Upper lobe of left lung (tissue), 4 donors: ENCODE measurements at regions not wholly inside any gene's neighbourhood (a gene's known extent, or its start where the extent isn't known, plus 50 kb on each side); places are given as distances from the start of the nearest gene placed in this dataset.
"Not testable (repeated sequence)": the region's sequence is repeated elsewhere in the genome, so short reads cannot be mapped to it uniquely, and the experiment has no call there.

Experiments
- POLR2A ChIP-seq, 4 donors: fragments of 450-650 bp; IDR thresholded peaks; one replicate each; pipeline ENCODE4 v1.5.1; 2016 to 2017; ENCODE audit warnings: antibody characterized with exemption in 4 of 4, mild to moderate bottlenecking in 2 of 4
- POLR2AphosphoS5 ChIP-seq, 2 donors: sonication (generic); formaldehyde crosslinking; IDR thresholded peaks; one replicate each; pipeline ENCODE4 v1.5.1; 2017; ENCODE audit warnings: antibody characterized with exemption in 2 of 2
- TF ChIP-seq, protein P1 (sequence below), 6 experiments: fragments of 450-650 bp in 4 of 6; fragments of 200-600 bp in 2 of 6; sonication (generic) in 2 of 6; IDR thresholded peaks; one replicate each; pipeline ENCODE4 v1.5.1; 2016 to 2019; ENCODE audit warnings: antibody characterized with exemption in 6 of 6

DNA sequence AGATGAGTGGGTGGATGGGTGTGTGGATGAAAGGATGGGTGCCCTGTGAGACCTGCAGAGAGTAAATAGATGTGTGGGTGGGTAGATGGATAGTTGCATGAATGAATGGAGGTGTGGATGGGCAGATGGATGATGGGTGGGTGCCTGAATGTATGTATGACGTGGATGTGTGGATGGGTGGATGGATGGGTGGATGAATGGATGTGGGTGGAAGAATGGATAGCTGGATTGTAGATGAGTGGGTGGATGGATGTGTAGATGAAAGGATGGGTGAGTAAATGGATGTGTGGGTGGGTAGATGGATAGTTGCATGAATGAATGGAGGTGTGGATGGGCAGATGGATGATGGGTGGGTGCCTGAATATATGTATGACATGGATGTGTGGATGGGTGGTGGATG is 374.7 kb downstream of the BRD1 start:
- not testable (repeated sequence) for TF ChIP-seq POLR2AphosphoS5, POLR2A (IDR thresholded peaks at IDR 0.05)
- TF ChIP-seq, protein P1, sequence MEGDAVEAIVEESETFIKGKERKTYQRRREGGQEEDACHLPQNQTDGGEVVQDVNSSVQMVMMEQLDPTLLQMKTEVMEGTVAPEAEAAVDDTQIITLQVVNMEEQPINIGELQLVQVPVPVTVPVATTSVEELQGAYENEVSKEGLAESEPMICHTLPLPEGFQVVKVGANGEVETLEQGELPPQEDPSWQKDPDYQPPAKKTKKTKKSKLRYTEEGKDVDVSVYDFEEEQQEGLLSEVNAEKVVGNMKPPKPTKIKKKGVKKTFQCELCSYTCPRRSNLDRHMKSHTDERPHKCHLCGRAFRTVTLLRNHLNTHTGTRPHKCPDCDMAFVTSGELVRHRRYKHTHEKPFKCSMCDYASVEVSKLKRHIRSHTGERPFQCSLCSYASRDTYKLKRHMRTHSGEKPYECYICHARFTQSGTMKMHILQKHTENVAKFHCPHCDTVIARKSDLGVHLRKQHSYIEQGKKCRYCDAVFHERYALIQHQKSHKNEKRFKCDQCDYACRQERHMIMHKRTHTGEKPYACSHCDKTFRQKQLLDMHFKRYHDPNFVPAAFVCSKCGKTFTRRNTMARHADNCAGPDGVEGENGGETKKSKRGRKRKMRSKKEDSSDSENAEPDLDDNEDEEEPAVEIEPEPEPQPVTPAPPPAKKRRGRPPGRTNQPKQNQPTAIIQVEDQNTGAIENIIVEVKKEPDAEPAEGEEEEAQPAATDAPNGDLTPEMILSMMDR (IDR thresholded peaks at IDR 0.05), result not testable (repeated sequence)
